Erythroblast (primary cell): ENCODE measurements at regions not wholly inside any gene's neighbourhood (a gene's known extent, or its start where the extent isn't known, plus 50 kb on each side); places are given as distances from the start of the nearest gene placed in this dataset.

Experiments used
- GATA1 ChIP-seq: IDR thresholded peaks from 2 replicates; pipeline ENCODE4 v1.6.1; 2011; ENCODE audit warnings: low read depth, mild to moderate bottlenecking, control low read depth, low read length, moderate library complexity
- POLR2A ChIP-seq: IDR thresholded peaks from 2 replicates; pipeline ENCODE4 v1.6.1; 2011; ENCODE audit warnings: mild to moderate bottlenecking, low read length

DNA sequence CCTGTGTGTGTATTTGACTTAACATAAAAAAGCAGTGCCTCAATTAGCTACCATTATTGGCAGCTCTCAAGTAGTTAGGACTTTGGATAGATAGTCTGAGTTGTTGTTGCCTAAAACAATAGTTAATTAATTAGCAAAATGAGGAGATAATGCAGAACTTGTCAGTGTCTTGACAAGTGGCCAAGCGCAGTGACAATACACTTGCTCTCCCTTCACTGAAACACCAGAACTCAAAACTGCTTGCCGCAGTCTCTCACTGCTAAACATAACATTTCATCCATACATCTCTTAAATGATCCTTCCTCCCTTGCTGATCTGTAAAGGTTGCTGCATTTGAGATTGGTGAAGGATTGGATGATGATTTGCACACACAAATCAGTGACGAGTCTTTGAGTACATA is 61.7 kb downstream of the ARHGAP35 start:
- TF ChIP-seq POLR2A = no peak
- TF ChIP-seq GATA1 = no peak
